ENCODE measurements at regions not wholly inside any gene's neighbourhood (a gene's known extent, or its start where the extent isn't known, plus 50 kb on each side); places are given as distances from the start of the nearest gene placed in this dataset.

DNA sequence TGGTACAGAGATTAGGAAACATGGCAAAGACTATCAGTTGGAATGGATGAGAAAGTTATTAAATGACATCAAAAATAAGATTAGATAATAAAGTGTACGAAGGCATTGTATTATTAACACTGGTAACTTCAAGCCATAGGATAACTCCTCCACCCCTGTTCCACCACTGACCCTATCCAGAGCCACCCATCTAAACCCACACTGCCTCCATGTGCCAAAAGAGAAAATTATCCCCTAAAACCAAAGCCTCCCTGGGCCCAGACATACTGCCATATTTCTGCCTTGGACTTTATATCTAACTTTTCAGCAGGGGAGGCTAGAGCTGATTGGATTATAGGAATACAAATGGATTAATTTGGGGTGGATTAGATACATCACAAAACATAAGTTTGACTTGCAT is 443.7 kb downstream of the BCL11A start:
- TF ChIP-seq, protein P1, sequence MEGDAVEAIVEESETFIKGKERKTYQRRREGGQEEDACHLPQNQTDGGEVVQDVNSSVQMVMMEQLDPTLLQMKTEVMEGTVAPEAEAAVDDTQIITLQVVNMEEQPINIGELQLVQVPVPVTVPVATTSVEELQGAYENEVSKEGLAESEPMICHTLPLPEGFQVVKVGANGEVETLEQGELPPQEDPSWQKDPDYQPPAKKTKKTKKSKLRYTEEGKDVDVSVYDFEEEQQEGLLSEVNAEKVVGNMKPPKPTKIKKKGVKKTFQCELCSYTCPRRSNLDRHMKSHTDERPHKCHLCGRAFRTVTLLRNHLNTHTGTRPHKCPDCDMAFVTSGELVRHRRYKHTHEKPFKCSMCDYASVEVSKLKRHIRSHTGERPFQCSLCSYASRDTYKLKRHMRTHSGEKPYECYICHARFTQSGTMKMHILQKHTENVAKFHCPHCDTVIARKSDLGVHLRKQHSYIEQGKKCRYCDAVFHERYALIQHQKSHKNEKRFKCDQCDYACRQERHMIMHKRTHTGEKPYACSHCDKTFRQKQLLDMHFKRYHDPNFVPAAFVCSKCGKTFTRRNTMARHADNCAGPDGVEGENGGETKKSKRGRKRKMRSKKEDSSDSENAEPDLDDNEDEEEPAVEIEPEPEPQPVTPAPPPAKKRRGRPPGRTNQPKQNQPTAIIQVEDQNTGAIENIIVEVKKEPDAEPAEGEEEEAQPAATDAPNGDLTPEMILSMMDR (IDR thresholded peaks at IDR 0.05) = no peak
- no peak overlapping the region for H3K4me3 ChIP-seq
- ATAC-seq (no peak), DNase-seq (no peak)
- H3K9me3 ChIP-seq = no peaks in the 10 kb centered on the region
- intact Hi-C loops (cut with DNase I, micrococcal nuclease) = no loop called here
- H3K4me1 ChIP-seq (ENCODE audit: low read depth) = no peaks in the 10 kb centered on the region
- H3K36me3 ChIP-seq (ENCODE audit: low read depth) = no peaks in the 10 kb centered on the region

DNA sequence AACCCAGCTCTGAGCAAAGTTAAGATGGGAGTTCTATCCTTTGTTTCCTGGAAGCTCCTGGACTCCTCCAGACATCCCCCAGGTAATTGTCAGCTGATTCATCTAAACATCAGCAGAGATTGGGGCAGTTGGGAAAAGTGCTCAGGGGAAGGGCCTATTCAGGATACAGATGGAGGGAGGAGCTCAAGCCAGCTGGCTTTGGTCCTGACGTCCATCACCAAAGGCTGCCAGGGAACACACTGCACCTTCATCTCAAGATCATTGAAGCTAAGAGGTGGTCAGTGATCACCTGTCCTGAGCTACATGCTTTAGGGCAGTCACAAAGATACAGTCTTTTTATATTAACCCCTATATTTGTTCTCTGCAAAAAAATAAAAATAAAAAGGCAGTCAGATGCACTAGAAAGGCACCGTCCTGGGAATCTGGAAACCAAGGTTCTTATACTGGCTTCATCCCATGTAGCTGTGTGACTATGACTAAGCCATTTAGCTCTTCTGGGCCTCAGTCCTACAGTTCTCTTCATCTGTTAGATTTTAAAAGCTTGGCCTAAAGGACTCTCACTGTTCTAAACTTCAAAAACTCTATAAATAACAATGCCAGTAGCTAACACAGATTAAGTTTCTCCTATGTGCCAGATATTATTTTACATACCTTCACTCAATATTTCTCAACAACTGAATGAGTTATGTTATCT is 446.5 kb downstream of the BCL11A start:
- DNase-seq = no peak
- intact Hi-C loops (cut with DNase I, micrococcal nuclease) = no loop called here
- H3K4me3 ChIP-seq = no peak overlapping the region
- no peak for ATAC-seq
- H3K36me3 ChIP-seq (ENCODE audit: low read depth) = no peaks in the 10 kb centered on the region
- no peaks in the 10 kb centered on the region for H3K4me1 ChIP-seq (ENCODE audit: low read depth)
- H3K9me3 ChIP-seq = no peaks in the 10 kb centered on the region
- TF ChIP-seq, protein P1 (IDR thresholded peaks at IDR 0.05) = no peak

GRCh38 chr2:60105906-60106305 is 447.5 kb downstream of the BCL11A start:
- H3K36me3 ChIP-seq (ENCODE audit: low read depth) = no peaks in the 10 kb centered on the region
- DNase-seq (no peak), ATAC-seq (no peak)
- intact Hi-C loops (cut with DNase I, micrococcal nuclease) = no loop called here
- H3K4me1 ChIP-seq (ENCODE audit: low read depth) = no peaks in the 10 kb centered on the region
- no peaks in the 10 kb centered on the region for H3K9me3 ChIP-seq
- H3K4me3 ChIP-seq = no peak overlapping the region
- TF ChIP-seq, protein P1 (IDR thresholded peaks at IDR 0.05) = no peak

GRCh38 chr2:60104514-60105505 is 448.6 kb downstream of the BCL11A start:
- Histone ChIP-seq H3K36me3 (ENCODE audit: low read depth) (no peaks in the 10 kb centered on the region), H3K9me3 (no peaks in the 10 kb centered on the region), H3K4me1 (ENCODE audit: low read depth) (no peaks in the 10 kb centered on the region), H3K4me3 (no peak overlapping the region)
- ATAC-seq (peak; percentile 91), DNase-seq (peak in 1 of 3 donors; percentile 31)
- TF ChIP-seq, protein P1 (IDR thresholded peaks at IDR 0.05) = no peak
- intact Hi-C loops (cut with DNase I, micrococcal nuclease) = no loop called here

DNA sequence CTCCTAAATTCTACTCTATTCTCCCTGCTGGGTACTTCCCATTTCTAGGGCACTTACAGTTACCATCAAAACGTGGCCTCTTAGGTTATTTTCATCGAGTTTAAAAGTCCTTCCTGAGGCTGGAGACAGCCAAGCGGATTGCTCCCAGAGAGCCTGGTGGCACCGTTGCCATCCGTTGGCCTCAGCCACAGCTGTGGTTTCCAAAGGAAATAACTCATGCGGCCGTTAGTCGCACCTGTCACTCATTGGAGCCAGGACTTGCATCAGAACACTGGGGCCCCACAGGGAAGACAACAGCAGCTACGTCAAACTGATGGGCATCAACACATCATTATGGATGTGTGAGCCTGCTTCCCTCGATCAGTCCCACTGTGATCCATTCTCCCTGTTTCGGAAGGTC is 453.4 kb downstream of the BCL11A start:
- DNase-seq = no peak
- Histone ChIP-seq H3K36me3 (ENCODE audit: low read depth) (no peaks in the 10 kb centered on the region), H3K4me1 (ENCODE audit: low read depth) (peaks cover 2% of the 10 kb centered on the region), H3K9me3 (no peaks in the 10 kb centered on the region), H3K4me3 (no peak overlapping the region)
- TF ChIP-seq, protein P1 (IDR thresholded peaks at IDR 0.05) = no peak
- intact Hi-C loops (cut with DNase I, micrococcal nuclease) = no loop called here
- ATAC-seq = no peak
